Stimulated activated naive B cell treated with anti-CD40 and anti-IgM and Interleukin-4, amounts not matched to agents 10 μg/mL and 1 μg/mL and 100 μg/mL, for 72 hours (primary cell): ENCODE measurements at regions not wholly inside any gene's neighbourhood (a gene's known extent, or its start where the extent isn't known, plus 50 kb on each side); places are given as distances from the start of the nearest gene placed in this dataset.
"Not testable (repeated sequence)": the region's sequence is repeated elsewhere in the genome, so short reads cannot be mapped to it uniquely, and the experiment has no call there.

Source experiments
- ATAC-seq, 2 donors: fragments of 150-1000 bp; cut with Tn5 transposase; replicated peaks; 2 replicates each; pipeline ENCODE4 v1.10.0; 2021; ENCODE audit warnings: moderate library complexity in 1 of 2
- DNase-seq: peaks from one replicate; pipeline ENCODE4 v3.0.0; 2021
- H3K27ac Mint-ChIP-seq: one replicate; pipeline ENCODE4 v1.8.0; 2022; ENCODE audit warnings: mild to moderate bottlenecking, mixed read lengths
- H3K27me3 Mint-ChIP-seq, 2 donors: one replicate each; pipeline ENCODE4 v1.8.0; 2022; ENCODE audit warnings: mixed read lengths in 2 of 2
- H3K36me3 Mint-ChIP-seq, 2 donors: one replicate each; pipeline ENCODE4 v1.8.0; 2022; ENCODE audit warnings: mixed read lengths in 2 of 2, mild to moderate bottlenecking in 1 of 2
- H3K4me1 Mint-ChIP-seq, 2 donors: one replicate each; pipeline ENCODE4 v1.8.0; 2022; ENCODE audit warnings: mixed read lengths in 2 of 2, mild to moderate bottlenecking in 1 of 2
- H3K4me3 Mint-ChIP-seq, 2 donors: one replicate each; pipeline ENCODE4 v1.8.0; 2022; ENCODE audit warnings: mild to moderate bottlenecking in 2 of 2, mixed read lengths in 2 of 2, moderate library complexity in 1 of 2
- H3K9me3 Mint-ChIP-seq, 2 donors: one replicate each; pipeline ENCODE4 v1.8.0; 2022; ENCODE audit warnings: mixed read lengths in 2 of 2, mild to moderate bottlenecking in 1 of 2

- not testable (repeated sequence) for H3K27me3 Mint-ChIP-seq, H3K4me3 Mint-ChIP-seq, ATAC-seq, H3K36me3 Mint-ChIP-seq, DNase-seq, H3K9me3 Mint-ChIP-seq, H3K4me1 Mint-ChIP-seq, H3K27ac Mint-ChIP-seq
Observed at GRCh38 chr6:60335124-60335523, 1950.9 kb downstream of the KHDRBS2 start.

GRCh38 chr6:60333708-60334107 lies 1952.3 kb downstream of the KHDRBS2 start:
- H3K4me3 Mint-ChIP-seq, ATAC-seq, DNase-seq, H3K27ac Mint-ChIP-seq, H3K36me3 Mint-ChIP-seq, H3K4me1 Mint-ChIP-seq, H3K9me3 Mint-ChIP-seq, H3K27me3 Mint-ChIP-seq: not testable (repeated sequence)

DNA sequence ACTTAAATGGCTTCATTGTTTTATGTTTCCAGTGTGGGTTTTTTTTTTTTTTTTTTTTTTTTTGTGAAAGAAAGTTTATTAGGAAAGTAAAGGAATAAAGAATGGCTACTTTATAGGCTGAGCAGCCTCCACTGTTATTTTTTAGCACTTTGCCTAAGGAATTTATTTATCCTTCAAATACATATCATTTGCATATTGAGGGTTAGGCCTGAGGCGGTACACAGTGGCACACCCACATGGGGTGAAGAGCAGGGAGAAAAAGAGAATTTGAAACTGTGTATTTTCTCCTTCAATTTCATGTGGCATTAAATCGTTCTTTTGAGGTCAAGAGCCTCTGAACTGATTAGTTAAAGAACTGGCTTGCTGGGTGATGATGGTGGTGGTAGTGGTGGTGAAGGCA lies 1977.1 kb downstream of the KHDRBS2 start:
- not testable (repeated sequence) for DNase-seq, H3K27me3 Mint-ChIP-seq, H3K36me3 Mint-ChIP-seq, H3K4me3 Mint-ChIP-seq, ATAC-seq, H3K27ac Mint-ChIP-seq, H3K9me3 Mint-ChIP-seq, H3K4me1 Mint-ChIP-seq
